ENCODE measurements at regions not wholly inside any gene's neighbourhood (a gene's known extent, or its start where the extent isn't known, plus 50 kb on each side); places are given as distances from the start of the nearest gene placed in this dataset.

DNA sequence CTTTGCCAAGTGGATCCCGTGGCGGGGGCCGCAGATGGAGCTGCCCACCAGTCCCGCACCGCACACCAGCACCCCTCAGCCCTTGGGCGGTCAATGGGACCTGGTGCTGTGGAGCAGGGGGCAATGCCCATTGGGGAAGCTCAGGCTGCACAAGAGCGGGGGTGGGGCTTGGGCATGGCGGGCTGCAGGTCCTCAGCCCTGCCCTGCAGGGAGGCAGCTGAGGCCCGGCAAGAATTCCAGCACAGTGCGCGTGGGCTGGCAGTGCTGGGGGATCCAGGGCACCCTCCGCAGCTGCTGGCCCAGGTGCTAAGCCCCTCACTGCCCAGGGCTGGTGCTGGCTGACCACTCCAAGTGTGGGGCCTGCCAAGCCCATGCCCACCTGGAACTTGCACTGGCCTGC, 136.2 kb upstream of the ANKRD30A start:
- Histone ChIP-seq H3K36me3 (no peaks in the 10 kb centered on the region), H3K27me3 (no peaks in the 10 kb centered on the region), H3K4me1 (no peaks in the 10 kb centered on the region), H3K9me3 (peaks cover 0 to 6% of the 10 kb centered on the region in 2 donors), H3K4me3 (no peak overlapping the region), H3K27ac (no peak overlapping the region)
- TF ChIP-seq POLR2AphosphoS5 (IDR thresholded peaks at IDR 0.05) = no peak
- TF ChIP-seq, protein P1, sequence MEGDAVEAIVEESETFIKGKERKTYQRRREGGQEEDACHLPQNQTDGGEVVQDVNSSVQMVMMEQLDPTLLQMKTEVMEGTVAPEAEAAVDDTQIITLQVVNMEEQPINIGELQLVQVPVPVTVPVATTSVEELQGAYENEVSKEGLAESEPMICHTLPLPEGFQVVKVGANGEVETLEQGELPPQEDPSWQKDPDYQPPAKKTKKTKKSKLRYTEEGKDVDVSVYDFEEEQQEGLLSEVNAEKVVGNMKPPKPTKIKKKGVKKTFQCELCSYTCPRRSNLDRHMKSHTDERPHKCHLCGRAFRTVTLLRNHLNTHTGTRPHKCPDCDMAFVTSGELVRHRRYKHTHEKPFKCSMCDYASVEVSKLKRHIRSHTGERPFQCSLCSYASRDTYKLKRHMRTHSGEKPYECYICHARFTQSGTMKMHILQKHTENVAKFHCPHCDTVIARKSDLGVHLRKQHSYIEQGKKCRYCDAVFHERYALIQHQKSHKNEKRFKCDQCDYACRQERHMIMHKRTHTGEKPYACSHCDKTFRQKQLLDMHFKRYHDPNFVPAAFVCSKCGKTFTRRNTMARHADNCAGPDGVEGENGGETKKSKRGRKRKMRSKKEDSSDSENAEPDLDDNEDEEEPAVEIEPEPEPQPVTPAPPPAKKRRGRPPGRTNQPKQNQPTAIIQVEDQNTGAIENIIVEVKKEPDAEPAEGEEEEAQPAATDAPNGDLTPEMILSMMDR (IDR thresholded peaks at IDR 0.05) = no peak
- intact Hi-C loops (cut with DNase I; ENCODE audit: low total_unique reads) = no loop called here
- DNase-seq (ENCODE audit: low spot score in 2 of 2) = no peak

DNA sequence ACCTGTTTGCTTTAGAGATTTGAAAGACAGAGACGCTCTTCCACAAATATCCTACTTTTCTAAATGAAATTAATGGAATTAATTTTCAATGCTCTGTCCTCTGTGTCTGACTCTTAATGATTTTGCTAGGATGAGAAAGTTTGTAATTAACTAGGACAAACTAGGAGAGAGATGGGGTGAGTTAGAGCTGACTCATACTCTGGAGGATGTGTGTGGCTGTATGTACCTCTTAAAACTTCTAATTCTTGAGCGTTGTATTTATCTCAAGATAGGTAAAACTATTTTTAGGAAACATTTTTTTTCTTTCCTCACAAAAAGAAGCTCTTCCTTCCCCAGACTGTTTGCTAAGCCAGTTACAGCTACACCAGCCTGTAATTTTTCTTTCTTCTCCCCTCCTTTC, 178.8 kb upstream of the ANKRD30A start:
- intact Hi-C loops (cut with DNase I; ENCODE audit: low total_unique reads) = no loop called here
- Histone ChIP-seq H3K4me3 (no peak overlapping the region), H3K27me3 (no peaks in the 10 kb centered on the region), H3K36me3 (no peaks in the 10 kb centered on the region), H3K4me1 (no peaks in the 10 kb centered on the region), H3K9me3 (no peaks in the 10 kb centered on the region), H3K27ac (no peak overlapping the region)
- TF ChIP-seq POLR2A (IDR thresholded peaks at IDR 0.05) = no peak
- no peak for TF ChIP-seq POLR2AphosphoS5 (IDR thresholded peaks at IDR 0.05)
- TF ChIP-seq, protein P1 (IDR thresholded peaks at IDR 0.05) = no peak
- DNase-seq (ENCODE audit: low spot score in 2 of 2) = no peak

DNA sequence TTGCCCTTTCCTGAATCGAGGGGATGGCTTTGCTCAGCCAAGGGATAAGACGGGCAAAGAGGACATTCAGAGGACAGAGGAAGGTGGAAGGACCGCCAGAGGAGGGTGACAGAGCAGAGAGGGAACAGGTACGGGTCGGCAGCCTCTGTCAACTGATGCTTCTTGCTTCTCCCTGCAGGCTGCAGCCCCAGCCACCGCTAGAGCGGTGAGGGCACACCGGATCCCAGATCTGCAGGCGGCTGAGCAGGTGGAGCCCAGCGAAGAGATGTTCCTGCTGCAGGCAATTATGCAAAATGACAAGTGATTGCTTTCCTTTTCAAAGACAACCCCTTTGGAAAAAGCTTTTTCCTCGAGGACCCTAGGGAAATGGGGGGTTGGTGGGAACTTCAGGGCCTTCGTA, 181.9 kb upstream of the ANKRD30A start:
- Histone ChIP-seq H3K27me3 (no peaks in the 10 kb centered on the region), H3K4me3 (no peak overlapping the region), H3K36me3 (no peaks in the 10 kb centered on the region), H3K27ac (no peak overlapping the region), H3K4me1 (no peaks in the 10 kb centered on the region), H3K9me3 (no peaks in the 10 kb centered on the region)
- intact Hi-C loops (cut with DNase I; ENCODE audit: low total_unique reads) = no loop called here
- no peak for TF ChIP-seq POLR2AphosphoS5 (IDR thresholded peaks at IDR 0.05)
- TF ChIP-seq, protein P1 (IDR thresholded peaks at IDR 0.05) = no peak
- TF ChIP-seq POLR2A (IDR thresholded peaks at IDR 0.05) = no peak
- no peak for DNase-seq (ENCODE audit: low spot score in 2 of 2)

DNA sequence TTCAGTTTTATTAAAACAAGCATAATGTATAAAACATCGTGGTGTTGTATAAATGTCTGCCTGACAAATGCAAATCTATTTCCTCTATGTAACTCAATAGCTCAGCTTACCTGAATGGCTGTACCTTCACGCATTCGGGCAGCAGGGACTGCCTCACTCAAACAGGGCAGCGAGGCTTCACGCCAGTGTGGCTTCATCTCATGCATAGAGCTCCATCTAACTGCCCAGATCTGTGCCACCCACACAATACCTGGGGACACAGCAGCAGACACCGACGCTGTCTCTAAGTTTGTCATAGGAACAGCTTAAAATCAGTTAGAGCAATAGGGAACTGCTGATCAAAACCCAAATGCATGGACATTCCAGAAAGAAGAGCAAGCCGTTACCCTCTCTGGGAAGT, 182.8 kb upstream of the ANKRD30A start:
- DNase-seq (ENCODE audit: low spot score in 2 of 2) = no peak
- Histone ChIP-seq H3K4me3 (no peak overlapping the region), H3K4me1 (no peaks in the 10 kb centered on the region), H3K36me3 (no peaks in the 10 kb centered on the region), H3K9me3 (no peaks in the 10 kb centered on the region), H3K27ac (no peak overlapping the region), H3K27me3 (no peaks in the 10 kb centered on the region)
- TF ChIP-seq, protein P1 (IDR thresholded peaks at IDR 0.05) = no peak
- TF ChIP-seq POLR2AphosphoS5 (IDR thresholded peaks at IDR 0.05) = no peak
- TF ChIP-seq POLR2A (IDR thresholded peaks at IDR 0.05) = no peak
- intact Hi-C loops (cut with DNase I; ENCODE audit: low total_unique reads) = no loop called here

DNA sequence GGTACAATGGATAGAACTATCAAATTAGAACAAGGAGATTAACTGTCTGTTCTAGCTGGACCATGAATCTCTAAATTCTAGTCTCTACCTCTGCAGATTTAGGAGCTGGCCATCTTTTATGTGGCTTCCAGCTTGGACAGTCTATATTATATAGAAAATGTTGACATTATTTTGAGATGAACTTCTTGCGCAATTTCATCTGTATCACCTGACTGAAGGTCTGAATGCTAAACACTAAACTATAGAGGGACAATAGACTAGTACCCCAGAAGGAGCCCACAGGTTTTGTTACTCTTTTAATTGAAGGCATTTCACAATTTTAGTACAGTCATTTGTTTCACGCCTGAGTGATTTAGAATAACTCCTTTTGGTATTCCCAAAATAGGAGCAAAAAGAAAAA, 222.4 kb upstream of the ANKRD30A start:
- no peak for TF ChIP-seq POLR2A (IDR thresholded peaks at IDR 0.05)
- TF ChIP-seq POLR2AphosphoS5 (IDR thresholded peaks at IDR 0.05) = no peak
- TF ChIP-seq, protein P1 (IDR thresholded peaks at IDR 0.05) = no peak
- Histone ChIP-seq H3K9me3 (no peaks in the 10 kb centered on the region), H3K4me3 (no peak overlapping the region), H3K4me1 (no peaks in the 10 kb centered on the region), H3K27me3 (no peaks in the 10 kb centered on the region), H3K36me3 (no peaks in the 10 kb centered on the region), H3K27ac (no peak overlapping the region)
- intact Hi-C loops (cut with DNase I; ENCODE audit: low total_unique reads) = no loop called here
- DNase-seq (ENCODE audit: low spot score in 2 of 2) = no peak
